Stimulated activated CD4-positive, alpha-beta T cell treated with anti-CD3 and anti-CD28 coated beads, Interleukin-12 subunit alpha, Interleukin-12 subunit beta, amount 100 ng/mL, for 48 hours (primary cell): ENCODE measurements at regions not wholly inside any gene's neighbourhood (a gene's known extent, or its start where the extent isn't known, plus 50 kb on each side); places are given as distances from the start of the nearest gene placed in this dataset.
A peak's percentile ranks its signal among the peaks of the same experiment; 100 is the strongest.

Experiments used
- DNase-seq, 3 donors: peaks; one replicate each; pipeline ENCODE4 v3.0.0-alpha.2; 2020; ENCODE audit warnings: low read depth in 2 of 3, low spot score in 1 of 3

- DNase-seq = no peak
Observed at GRCh38 chr13:39232999-39233398, 194.7 kb downstream of the NHLRC3 start.

- no peak for DNase-seq
Observed at GRCh38 chr13:39233519-39233918, 195.3 kb downstream of the NHLRC3 start.

GRCh38 chr13:39244561-39245230 lies 206.4 kb downstream of the NHLRC3 start:
- no peak for DNase-seq

GRCh38 chr13:39245688-39246087 lies 207.4 kb downstream of the NHLRC3 start:
- DNase-seq = no peak

GRCh38 chr13:39249982-39250381 lies 211.7 kb downstream of the NHLRC3 start:
- DNase-seq = no peak

GRCh38 chr13:39250440-39250839 lies 212.2 kb downstream of the NHLRC3 start:
- no peak for DNase-seq

- no peak for DNase-seq
Observed at GRCh38 chr13:39251340-39251739, 213.1 kb downstream of the NHLRC3 start.

GRCh38 chr13:39253774-39254173 lies 215.5 kb downstream of the NHLRC3 start:
- no peak for DNase-seq

- no peak for DNase-seq
Observed at GRCh38 chr13:39254601-39255000, 216.3 kb downstream of the NHLRC3 start.

- no peak for DNase-seq
Observed at GRCh38 chr13:39257642-39258041, 219.4 kb downstream of the NHLRC3 start.

- DNase-seq = peak in 1 of 3 donors; percentile 1
Observed at GRCh38 chr13:39259371-39260140, 221.3 kb downstream of the NHLRC3 start.

- DNase-seq = peak; percentile 3 to 43 (median 24)
Observed at GRCh38 chr13:39263033-39263432, 224.8 kb downstream of the NHLRC3 start.

GRCh38 chr13:39263531-39263930 lies 225.3 kb downstream of the NHLRC3 start:
- DNase-seq = no peak

- no peak for DNase-seq
Observed at GRCh38 chr13:39266426-39266825, 228.2 kb downstream of the NHLRC3 start.

GRCh38 chr13:39268398-39268797 lies 230.1 kb downstream of the NHLRC3 start:
- no peak for DNase-seq

- DNase-seq = no peak
Observed at GRCh38 chr13:39269004-39269403, 230.7 kb downstream of the NHLRC3 start.

- no peak for DNase-seq
Observed at GRCh38 chr13:39269411-39269810, 231.2 kb downstream of the NHLRC3 start.

GRCh38 chr13:39272994-39273393 lies 234.7 kb downstream of the NHLRC3 start:
- no peak for DNase-seq

- no peak for DNase-seq
Observed at GRCh38 chr13:39273953-39274738, 235.9 kb downstream of the NHLRC3 start.

GRCh38 chr13:39274739-39275325 lies 236.6 kb downstream of the NHLRC3 start:
- no peak for DNase-seq

- DNase-seq = no peak
Observed at GRCh38 chr13:39279077-39279476, 240.8 kb downstream of the NHLRC3 start.
